ENCODE measurements at regions not wholly inside any gene's neighbourhood (a gene's known extent, or its start where the extent isn't known, plus 50 kb on each side); places are given as distances from the start of the nearest gene placed in this dataset.

GRCh38 chr9:82295181-82295580, 306.6 kb downstream of the SPATA31D1 start:
- DNase-seq (ENCODE audit: low read depth in 4 of 4, low spot score in 3 of 4), result no peak

GRCh38 chr9:82299870-82300269, 311.3 kb downstream of the SPATA31D1 start:
- no peak for DNase-seq (ENCODE audit: low read depth in 4 of 4, low spot score in 3 of 4)

GRCh38 chr9:82302968-82303655, 314.5 kb downstream of the SPATA31D1 start:
- no peak for DNase-seq (ENCODE audit: low read depth in 4 of 4, low spot score in 3 of 4)

GRCh38 chr9:82308836-82309235, 320.3 kb downstream of the SPATA31D1 start:
- no peak for DNase-seq (ENCODE audit: low read depth in 4 of 4, low spot score in 3 of 4)

GRCh38 chr9:82313697-82314096, 325.1 kb downstream of the SPATA31D1 start:
- no peak for DNase-seq (ENCODE audit: low read depth in 4 of 4, low spot score in 3 of 4)

- DNase-seq (ENCODE audit: low read depth in 4 of 4, low spot score in 3 of 4), result no peak
Observed at GRCh38 chr9:82320566-82320965, 332.0 kb downstream of the SPATA31D1 start.

- DNase-seq (ENCODE audit: low read depth in 4 of 4, low spot score in 3 of 4), result no peak
Observed at GRCh38 chr9:82325907-82326306, 337.3 kb downstream of the SPATA31D1 start.

GRCh38 chr9:82327641-82328040, 339.1 kb downstream of the SPATA31D1 start:
- no peak for DNase-seq (ENCODE audit: low read depth in 4 of 4, low spot score in 3 of 4)

GRCh38 chr9:82331079-82331478, 342.5 kb downstream of the SPATA31D1 start:
- no peak for DNase-seq (ENCODE audit: low read depth in 4 of 4, low spot score in 3 of 4)

GRCh38 chr9:82332018-82332773, 343.6 kb downstream of the SPATA31D1 start:
- DNase-seq (ENCODE audit: low read depth in 4 of 4, low spot score in 3 of 4), result no peak

- DNase-seq (ENCODE audit: low read depth in 4 of 4, low spot score in 3 of 4), result no peak
Observed at GRCh38 chr9:82332774-82333152, 344.2 kb downstream of the SPATA31D1 start.

- no peak for DNase-seq (ENCODE audit: low read depth in 4 of 4, low spot score in 3 of 4)
Observed at GRCh38 chr9:82333671-82334070, 345.1 kb downstream of the SPATA31D1 start.

GRCh38 chr9:82334286-82334685, 345.7 kb downstream of the SPATA31D1 start:
- DNase-seq (ENCODE audit: low read depth in 4 of 4, low spot score in 3 of 4), result no peak

- DNase-seq (ENCODE audit: low read depth in 4 of 4, low spot score in 3 of 4), result no peak
Observed at GRCh38 chr9:82337351-82337750, 348.8 kb downstream of the SPATA31D1 start.

GRCh38 chr9:82342046-82342445, 353.5 kb downstream of the SPATA31D1 start:
- DNase-seq (ENCODE audit: low read depth in 4 of 4, low spot score in 3 of 4), result no peak

GRCh38 chr9:82346040-82346439, 357.5 kb downstream of the SPATA31D1 start:
- DNase-seq (ENCODE audit: low read depth in 4 of 4, low spot score in 3 of 4), result no peak

GRCh38 chr9:82353631-82354278, 365.2 kb downstream of the SPATA31D1 start:
- DNase-seq (ENCODE audit: low read depth in 4 of 4, low spot score in 3 of 4), result no peak

- no peak for DNase-seq (ENCODE audit: low read depth in 4 of 4, low spot score in 3 of 4)
Observed at GRCh38 chr9:82354279-82354659, 365.7 kb downstream of the SPATA31D1 start.

GRCh38 chr9:82356131-82356530, 367.6 kb downstream of the SPATA31D1 start:
- DNase-seq (ENCODE audit: low read depth in 4 of 4, low spot score in 3 of 4), result no peak

GRCh38 chr9:82356871-82357270, 368.3 kb downstream of the SPATA31D1 start:
- no peak for DNase-seq (ENCODE audit: low read depth in 4 of 4, low spot score in 3 of 4)

- no peak for DNase-seq (ENCODE audit: low read depth in 4 of 4, low spot score in 3 of 4)
Observed at GRCh38 chr9:82363198-82363597, 374.6 kb downstream of the SPATA31D1 start.

- DNase-seq (ENCODE audit: low read depth in 4 of 4, low spot score in 3 of 4), result no peak
Observed at GRCh38 chr9:82363682-82364081, 375.1 kb downstream of the SPATA31D1 start.
